TTC549 (cell line): ENCODE measurements at regions not wholly inside any gene's neighbourhood (a gene's known extent, or its start where the extent isn't known, plus 50 kb on each side); places are given as distances from the start of the nearest gene placed in this dataset.
"Not testable (repeated sequence)": the region's sequence is repeated elsewhere in the genome, so short reads cannot be mapped to it uniquely, and the experiment has no call there.

Source experiments
- FAIRE-seq: peaks from 2 replicates; lab custom pipeline; 2012; peaks lifted over from hg19 to GRCh38; lab: Jason Lieb, UNC

DNA sequence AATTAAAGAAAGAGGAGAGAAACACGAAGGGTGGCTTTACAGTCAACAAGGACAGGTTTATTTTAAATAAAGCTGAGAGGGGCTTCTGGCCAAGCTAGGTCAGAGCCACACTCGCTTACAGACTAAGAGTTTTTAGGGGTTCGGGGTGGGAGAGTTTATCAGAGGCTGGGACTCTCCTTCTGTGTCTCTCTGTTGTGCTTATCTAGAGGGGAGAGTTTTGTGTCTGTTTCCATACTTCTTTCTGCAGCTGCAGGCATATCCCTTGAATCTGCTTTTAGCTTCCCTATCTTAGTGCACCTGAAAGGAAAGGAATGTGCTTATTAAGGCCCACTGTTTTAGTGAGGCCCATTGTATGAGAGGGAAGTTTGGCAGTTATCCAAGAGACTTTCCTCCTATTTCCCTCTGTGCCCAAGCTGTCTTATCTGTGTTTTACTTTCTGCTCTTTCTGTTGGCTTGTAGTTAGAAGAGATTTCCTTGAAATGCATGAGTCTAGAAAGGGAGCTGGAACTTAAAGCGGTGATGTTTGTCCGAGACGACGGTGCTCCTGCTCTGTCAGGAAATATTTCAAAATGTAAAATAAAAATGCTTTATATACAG, 275.3 kb downstream of the KCTD12 start:
- FAIRE-seq: no peak

DNA sequence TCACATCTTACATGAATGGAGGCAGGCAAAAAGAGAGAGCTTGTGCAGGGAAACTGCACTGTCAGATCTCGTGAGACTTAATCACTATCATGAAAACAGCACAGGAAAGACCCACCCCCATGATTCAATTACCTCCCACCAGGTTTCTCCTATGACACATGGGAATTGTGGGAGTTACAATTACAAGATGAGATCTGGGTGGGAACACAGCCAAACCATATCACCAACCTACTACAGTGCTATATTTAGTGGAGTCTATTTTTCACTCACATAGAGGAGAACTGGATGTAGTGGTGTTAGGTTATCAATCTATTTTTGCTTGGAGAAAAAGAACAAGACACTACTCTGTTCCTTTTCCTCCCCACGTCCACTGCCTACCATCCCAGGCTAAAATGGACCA, 276.6 kb downstream of the KCTD12 start:
- no peak for FAIRE-seq

DNA sequence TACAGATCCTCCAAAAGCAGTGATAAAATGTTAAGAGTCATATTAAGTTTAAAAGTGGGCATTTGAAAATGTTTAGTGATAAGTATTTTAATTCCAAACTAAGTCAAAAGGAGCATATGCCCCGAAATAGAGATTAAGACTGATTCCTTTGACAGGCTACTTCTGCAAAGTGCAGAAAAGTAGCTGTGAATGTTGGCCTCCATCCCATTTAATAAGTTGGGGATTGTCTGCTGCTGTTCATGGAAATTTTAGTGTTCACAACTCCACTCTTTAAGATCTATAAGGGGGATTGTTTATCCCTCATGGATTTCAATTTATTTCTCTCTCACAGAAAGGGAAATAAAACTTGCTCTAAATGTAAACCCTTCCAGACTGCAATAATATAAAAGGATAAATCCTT, 278.3 kb downstream of the KCTD12 start:
- FAIRE-seq: no peak

DNA sequence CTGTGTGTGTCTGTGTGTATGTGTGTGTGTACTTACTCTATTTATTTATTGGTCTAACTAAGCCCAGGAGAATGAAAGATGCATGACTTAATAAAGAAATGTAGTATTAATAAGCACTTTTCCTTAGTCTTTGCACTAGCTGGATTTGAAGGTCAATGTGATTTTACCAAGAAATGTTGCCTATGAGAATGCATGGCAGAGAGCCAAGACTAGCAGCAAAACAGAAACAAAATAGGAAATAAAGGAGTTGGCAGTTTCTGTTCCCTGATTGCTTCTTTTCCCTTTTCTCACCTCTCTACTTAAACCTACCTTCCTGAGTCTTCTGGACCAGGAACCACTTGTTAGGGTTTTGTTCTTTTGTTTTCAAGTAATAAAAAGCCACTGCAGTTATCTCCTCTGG, 286.1 kb downstream of the KCTD12 start:
- FAIRE-seq: no peak

DNA sequence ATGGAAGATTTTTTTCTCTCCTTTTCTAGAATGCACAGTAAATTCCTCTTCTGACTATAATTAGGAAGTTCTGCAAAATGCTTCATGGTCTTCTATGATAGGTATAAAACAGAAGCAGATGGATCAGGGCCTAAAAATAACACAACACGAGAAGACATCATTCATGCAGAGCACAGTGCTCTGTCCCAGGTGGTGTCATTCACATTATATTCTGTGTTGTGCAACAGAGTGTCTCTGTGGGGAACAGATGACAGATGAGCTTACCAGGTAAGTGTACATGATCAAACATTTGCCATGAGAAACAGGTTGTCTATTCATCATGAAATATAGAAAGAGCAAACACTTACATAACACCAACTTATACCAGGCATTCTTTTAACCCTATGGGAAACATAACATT, 288.3 kb downstream of the KCTD12 start:
- no peak for FAIRE-seq

DNA sequence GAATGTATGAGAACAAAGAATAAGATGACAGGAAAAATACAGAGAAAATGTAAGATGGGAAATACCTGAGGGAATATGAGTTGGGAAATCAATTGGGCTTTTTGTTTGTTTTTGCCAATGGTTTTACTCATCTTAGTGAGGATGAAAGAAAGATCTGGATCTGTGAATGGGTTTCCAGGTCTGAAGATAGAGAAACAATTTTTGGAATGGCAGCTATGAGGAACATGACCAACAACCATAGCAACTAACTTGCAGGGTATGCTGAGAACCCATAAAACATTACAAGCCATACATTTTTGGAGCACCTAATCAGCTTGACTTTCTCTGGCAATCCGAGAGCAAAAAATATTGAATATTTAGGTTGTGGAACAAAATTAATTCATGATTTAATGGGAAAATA, 290.0 kb downstream of the KCTD12 start:
- no peak for FAIRE-seq

DNA sequence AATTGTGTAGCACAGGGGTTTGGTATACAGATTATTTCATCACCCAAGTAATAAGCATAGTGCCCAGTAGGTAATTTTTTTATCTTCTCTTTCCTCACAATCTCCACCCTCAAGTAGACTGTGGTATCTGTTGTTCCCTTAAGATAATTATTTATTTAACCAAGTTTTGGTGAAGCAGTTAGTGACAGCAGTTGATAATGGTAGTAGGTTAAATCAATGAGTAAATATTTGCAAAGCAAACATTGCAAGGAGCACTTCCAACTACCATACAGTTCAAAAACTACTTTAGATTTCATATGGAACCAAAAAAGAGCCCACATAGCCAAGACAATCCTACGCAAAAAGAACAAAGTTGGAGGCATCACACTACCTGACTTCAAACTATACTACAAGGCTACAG, 291.8 kb downstream of the KCTD12 start:
- FAIRE-seq: no peak

DNA sequence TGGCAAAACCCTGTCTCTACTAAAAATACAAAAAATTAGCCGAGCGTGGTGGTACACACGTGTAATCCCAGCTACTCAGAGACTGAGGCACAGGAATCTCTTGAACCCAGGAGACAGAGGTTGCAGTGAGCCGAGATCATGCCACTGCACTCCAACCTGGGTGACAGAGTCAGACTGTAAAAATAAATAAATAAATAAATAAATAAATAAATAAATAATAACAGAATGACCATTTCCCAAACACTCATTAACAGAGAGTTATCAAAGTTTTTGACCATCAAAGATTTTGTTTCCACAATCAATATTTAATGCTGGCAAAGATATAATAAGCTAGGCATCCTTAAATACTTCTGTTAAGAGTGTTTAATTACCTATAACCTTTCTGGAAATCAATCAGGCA, 299.4 kb downstream of the KCTD12 start:
- FAIRE-seq: no peak

DNA sequence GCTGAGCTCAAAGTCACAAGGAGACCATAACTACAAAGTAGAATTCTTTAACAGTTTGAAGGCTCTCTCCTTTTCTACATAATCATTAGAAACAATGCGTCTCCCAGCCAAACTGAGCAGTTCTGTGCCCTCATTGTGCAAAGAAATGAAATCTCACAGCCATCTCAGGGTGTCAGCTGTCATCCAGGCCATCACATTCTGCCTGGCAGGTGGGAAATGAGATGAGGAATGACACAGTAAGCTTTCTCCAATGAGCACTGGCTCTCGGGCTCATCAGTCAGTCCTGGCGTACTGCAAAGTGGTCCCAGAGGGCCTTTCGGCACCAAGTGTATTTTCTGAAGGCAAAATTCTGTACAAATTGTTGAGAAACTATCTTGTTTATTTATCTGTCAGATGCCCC, 306.5 kb downstream of the KCTD12 start:
- FAIRE-seq: no peak

DNA sequence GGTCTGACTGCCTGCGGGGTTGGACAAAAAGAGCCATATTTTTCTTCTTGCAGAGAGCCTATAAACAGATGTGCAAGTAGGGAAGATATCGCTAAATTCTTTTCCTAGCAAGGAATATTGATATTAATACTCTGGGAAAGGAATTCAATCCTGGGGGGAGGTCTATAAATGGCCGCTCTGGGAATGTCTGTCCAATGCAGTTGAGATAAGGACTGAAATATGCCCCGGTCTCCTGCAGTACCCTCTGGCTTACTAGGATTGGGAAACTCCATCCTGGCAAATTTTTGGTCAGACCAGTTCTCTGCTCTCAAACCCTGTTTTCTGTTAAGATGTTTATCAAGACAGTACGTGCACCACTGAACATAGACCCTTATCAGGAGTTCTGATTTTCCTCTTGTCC, 310.6 kb downstream of the KCTD12 start:
- FAIRE-seq: not testable (repeated sequence)

DNA sequence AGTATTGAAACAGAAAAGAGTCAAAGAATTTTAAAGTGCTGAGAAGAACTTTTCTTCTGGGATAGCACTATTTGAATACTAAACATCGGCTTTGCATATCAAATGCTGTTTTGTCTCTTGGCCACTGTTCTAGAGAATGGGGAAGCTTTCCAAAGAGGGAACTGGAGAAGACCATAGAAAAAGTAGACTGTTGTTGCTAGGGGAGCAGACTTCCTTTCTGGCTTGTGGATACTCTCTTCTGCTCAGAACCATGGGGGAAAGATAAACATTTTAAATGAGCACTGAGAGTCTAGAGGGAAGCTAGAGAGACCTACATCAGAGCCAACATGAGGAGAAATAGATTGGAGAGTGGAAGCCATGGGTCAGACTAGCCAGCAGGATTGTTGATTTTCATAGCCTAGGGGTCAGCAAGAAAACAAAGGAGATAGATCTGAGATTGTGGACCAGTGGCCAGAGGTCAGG, 315.7 kb downstream of the KCTD12 start:
- FAIRE-seq: no peak

DNA sequence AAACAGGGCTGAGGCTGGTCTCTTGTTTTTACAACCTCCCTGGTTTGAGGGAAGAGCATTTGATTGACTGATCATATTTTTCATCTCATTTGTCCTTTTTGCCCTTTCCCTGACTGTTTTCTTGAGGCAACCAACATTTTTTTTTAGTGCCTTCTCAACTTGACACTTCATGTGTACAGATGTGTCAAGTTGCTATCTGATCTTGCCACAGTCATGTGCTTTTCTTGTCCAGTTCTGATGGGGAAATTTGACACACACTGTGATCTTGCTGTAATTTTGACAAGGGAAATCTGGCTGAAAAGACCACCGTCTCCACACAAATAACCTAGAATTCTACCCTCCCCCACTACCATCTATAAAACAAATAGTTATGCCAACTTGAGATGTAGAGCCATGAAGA, 329.6 kb downstream of the KCTD12 start:
- no peak for FAIRE-seq

DNA sequence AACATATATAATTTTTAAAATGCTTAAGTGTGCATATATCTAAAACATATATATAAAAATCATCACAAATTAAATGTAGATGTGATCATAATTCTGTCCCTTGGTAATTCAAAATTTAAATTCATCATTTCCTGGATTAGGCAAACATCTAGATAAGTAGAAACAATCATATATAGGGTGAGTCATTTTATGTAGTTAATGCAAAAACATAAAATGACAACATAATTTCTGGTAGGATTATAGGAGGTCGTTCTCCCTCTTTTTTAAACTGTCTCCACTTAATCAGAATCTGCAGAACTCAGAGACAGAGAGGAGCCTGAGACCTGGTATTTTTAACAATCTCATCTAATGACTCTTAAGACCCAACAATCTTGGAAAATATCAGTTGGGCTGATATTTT, 333.4 kb downstream of the KCTD12 start:
- FAIRE-seq: no peak

DNA sequence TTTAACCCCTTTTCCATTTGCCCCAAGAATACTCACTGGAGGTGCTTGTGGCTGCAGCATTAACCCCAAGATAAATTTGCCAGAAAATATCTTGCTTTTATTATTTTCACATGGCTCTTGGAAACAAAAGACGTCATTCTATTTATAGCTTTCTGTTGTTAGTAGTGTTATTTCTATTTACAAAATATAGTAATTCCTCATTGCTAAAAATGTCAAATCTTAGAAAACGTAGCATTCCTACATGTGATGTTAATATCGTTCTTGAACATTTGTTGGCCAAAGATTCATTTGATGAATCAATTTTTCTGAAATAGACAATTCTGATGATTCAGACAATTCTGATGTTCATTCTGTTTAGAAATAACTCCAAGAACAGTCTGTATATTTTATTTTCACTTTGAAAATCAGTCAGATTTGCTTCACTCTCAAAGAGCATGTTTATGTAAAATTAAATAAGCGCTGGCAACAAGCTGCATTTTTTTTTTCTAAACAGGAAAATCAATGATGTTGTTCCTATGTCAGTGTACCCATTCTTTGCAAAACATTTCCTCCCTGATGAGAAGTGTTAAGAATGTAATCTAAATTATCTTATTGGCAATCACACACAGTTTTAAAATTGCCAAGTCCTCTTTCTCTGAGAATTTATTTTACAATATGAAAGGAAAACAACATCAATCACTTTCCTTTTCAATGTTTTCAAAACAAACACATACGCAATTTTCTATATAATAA, 334.0 kb downstream of the KCTD12 start:
- FAIRE-seq: no peak

DNA sequence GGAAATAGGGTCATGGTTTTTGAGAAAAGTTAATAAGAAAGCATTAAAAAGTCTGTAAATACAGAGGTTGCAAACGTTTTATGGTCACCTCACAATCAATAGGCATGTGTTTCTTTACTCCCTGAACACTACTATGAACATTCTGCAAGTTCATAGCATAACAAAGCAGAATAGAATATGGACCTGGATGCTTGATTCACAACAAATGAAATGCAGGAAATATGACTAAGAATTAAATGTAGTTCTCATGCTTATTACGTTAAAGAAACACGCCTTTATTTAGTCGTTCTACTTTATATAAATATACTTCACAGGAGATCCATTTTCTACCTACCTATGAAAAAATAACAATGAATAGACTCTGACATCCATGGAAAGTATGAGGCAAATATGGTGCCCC, 344.0 kb downstream of the KCTD12 start:
- FAIRE-seq: no peak

DNA sequence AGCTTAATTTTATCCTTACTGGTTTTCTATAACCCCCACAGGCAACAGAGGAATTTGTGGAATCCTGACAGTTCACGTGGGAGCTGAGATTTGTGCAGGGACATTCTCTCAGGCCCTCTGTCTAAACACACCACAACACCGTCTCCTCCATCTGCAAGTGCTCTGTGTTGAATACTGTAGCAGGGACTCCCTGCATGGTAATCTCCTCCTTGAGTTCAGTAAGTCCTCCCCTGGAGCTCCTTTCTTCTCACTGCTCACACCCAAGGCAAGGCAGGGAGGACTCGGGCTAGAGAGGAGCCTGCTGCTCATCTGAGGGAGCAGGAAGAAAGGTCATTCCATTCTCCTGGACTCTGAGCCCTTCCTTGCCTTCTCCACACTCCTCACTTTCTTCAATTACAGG, 348.2 kb downstream of the KCTD12 start:
- no peak for FAIRE-seq

DNA sequence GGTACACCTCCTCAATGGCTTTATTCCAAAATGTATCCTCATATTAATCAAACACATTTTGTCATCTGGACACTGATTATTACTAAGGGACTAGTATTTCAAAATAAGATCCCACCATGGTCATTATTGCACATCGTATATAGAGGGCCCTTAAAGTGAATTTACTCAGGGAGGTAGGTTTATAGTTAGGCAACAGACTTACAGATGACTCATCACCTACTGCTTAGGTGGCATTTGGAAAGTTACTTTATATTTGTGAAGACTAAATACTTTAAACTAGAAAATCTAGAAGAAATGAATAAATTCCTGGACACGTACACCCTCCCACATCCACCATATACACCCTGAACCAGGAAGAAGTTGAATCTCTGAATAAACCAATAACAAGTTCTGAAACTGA, 353.0 kb downstream of the KCTD12 start:
- FAIRE-seq: no peak

DNA sequence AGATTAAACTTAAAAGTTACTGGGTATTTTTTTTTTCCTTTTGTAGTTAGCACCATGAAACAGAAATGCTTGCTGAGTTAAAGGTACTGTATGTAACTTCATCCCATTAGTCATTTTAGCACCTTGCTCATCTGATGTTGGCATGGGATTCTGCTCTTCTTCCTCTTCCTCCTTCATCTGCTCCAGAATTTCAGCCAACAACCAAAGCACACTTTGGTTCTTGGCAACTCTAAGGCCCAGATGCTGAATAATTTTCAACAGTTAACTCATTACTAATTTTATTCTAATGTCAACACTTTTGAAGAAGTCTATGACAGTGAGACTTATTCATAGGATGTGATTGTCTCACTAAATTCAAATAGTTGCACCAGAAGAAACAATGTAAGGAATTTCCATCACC, 359.2 kb downstream of the KCTD12 start:
- FAIRE-seq: no peak

DNA sequence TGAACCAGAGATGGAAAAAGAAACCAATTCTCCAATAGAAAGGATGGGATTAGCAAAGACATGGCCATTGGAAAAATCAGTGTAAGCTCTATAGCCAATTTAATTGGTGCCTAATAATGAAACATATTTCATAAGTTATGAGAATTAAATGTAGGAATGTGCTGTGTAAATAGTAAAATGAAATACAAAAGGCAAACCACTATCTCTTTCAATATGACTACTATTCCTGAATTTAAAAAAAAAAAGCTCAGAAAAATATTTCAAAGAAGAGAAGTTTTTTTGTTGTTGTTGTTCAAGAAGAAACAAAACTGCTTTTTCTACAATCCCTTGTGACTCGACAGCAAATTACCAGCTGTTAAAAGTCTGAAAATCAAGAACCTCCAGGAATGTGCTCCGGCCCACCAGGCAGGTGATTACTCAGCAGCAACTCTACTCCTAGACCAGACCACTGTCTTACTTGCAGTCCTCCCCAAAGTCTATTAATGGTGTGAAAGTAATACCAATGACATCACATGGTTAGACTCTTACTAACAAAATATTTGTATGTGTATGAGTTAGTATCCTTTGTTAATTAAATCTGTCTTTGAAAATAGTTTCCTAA, 362.4 kb downstream of the KCTD12 start:
- FAIRE-seq: no peak

DNA sequence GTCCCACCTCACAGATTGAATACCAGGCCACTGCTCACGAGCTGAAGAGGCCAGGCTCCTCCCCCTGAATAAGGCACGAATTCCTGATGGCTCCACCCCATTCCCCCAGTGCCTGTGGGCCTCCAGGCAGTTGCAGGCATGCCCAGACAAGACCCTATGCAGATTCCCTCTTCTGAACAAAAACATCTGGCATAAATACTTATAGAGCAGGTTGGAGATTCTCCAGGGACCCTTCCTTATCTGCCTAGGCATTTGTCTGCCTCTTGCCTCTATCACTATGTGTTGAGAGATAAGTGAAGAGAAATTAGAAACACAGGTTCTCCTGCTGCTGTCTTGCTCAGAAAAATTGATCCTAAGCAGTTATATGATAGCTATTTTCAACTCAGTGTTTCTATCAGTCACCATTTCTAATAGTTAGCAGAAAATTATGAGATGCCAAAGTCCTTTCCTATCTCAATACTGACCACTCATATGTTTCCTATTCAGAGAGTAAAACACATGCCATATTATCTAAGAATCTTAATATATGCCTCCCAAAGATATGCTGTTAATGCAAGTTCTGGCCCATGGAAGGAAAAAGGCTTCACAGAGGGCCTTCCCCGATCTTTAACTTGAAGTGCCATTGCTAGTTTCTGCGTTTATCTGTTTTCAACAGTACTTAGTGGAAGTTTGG, 364.0 kb downstream of the KCTD12 start:
- FAIRE-seq: no peak

DNA sequence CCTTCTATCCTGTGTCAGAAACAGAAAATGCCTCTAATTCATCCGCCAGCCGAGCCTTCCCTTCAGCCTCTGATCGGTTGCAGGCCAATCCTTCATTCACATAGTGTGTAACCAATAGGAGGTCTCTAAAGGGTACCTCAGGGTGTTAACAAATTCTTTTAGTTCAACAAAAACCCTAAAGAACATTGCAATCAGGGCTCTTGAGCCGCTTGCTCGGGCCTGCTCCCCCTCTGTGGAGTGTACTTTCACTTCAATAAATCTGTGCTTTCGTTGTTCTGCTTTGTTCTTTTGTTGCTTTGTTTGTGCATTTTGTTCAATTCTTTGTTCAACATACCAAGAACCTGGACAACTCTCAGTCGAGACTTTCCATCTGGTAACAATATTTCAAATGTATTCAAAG, 366.5 kb downstream of the KCTD12 start:
- FAIRE-seq: no peak

DNA sequence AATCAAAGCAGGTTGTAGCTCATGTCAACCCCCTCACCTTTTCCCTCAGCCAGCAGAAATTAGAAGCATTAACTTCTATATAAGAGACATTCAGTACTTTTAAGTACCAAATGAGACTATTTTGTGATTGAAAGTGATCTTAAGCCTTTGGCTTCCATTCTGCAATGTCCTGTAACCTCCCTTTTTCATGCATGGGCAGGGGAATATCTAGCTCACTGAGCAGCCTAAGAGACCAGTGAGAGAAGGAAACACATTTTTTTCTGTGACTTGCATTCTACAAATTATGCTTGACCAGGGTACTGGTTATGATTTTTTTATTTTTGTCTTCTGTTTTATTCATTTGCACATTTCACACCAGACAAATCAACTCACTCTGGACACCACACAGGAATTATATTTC, 369.6 kb downstream of the KCTD12 start:
- FAIRE-seq: no peak

DNA sequence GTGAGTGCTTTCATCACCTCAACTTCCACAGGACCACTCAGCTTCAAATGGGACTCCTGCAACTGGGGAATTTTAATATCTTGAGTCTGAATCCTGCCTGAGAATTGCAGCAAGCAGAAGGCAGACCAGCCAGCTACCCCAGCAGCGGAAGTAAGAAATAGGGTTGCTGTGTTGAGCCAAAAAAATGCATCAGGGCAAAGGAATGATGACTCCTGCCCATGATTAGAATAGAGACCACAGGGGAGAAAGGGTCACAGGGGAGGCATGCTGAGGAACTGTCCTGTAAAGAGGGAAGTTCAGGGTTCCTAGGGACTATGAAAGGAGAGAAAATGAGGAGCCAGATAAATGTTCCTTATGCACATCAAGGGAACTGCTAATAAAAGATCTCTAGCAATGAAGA, 370.2 kb downstream of the KCTD12 start:
- no peak for FAIRE-seq
